ENCODE measurements at regions not wholly inside any gene's neighbourhood (a gene's known extent, or its start where the extent isn't known, plus 50 kb on each side); places are given as distances from the start of the nearest gene placed in this dataset.

GRCh38 chr4:43332052-43332425, 439.5 kb downstream of the GRXCR1 start:
- TF ChIP-seq CTCF (IDR thresholded peaks at IDR 0.05) (no peak), POLR2AphosphoS5 (IDR thresholded peaks at IDR 0.05) (no peak)

Measured in sigmoid colon (tissue), 4 donors.